ENCODE measurements at regions not wholly inside any gene's neighbourhood (a gene's known extent, or its start where the extent isn't known, plus 50 kb on each side); places are given as distances from the start of the nearest gene placed in this dataset.

DNA sequence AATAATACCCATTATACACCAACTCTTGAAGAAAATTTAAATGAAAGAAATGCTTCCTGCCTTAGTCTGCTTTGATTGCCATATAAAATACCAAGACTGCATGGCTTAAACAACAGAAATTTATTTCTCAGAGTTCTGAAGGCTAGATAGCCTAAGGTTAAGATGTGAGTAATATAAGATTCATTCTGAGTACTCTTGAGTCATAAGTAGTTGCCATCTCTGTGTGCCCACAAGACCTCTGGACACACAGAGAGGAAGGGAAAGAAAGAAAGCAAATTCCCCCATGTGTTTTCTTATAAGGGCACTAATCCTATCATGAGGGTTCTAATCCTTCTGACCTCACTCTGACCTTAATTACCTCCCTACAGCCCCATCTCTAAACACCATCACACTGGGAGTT lies 201.2 kb downstream of the PTN start:
- TF ChIP-seq, protein P1, sequence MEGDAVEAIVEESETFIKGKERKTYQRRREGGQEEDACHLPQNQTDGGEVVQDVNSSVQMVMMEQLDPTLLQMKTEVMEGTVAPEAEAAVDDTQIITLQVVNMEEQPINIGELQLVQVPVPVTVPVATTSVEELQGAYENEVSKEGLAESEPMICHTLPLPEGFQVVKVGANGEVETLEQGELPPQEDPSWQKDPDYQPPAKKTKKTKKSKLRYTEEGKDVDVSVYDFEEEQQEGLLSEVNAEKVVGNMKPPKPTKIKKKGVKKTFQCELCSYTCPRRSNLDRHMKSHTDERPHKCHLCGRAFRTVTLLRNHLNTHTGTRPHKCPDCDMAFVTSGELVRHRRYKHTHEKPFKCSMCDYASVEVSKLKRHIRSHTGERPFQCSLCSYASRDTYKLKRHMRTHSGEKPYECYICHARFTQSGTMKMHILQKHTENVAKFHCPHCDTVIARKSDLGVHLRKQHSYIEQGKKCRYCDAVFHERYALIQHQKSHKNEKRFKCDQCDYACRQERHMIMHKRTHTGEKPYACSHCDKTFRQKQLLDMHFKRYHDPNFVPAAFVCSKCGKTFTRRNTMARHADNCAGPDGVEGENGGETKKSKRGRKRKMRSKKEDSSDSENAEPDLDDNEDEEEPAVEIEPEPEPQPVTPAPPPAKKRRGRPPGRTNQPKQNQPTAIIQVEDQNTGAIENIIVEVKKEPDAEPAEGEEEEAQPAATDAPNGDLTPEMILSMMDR (IDR thresholded peaks at IDR 0.05; ENCODE audit: borderline replicate concordance, insufficient read depth, low read depth, low read length), result no peak
- no peak overlapping the region for H3K4me3 ChIP-seq (ENCODE audit: low read depth, low read length)

DNA sequence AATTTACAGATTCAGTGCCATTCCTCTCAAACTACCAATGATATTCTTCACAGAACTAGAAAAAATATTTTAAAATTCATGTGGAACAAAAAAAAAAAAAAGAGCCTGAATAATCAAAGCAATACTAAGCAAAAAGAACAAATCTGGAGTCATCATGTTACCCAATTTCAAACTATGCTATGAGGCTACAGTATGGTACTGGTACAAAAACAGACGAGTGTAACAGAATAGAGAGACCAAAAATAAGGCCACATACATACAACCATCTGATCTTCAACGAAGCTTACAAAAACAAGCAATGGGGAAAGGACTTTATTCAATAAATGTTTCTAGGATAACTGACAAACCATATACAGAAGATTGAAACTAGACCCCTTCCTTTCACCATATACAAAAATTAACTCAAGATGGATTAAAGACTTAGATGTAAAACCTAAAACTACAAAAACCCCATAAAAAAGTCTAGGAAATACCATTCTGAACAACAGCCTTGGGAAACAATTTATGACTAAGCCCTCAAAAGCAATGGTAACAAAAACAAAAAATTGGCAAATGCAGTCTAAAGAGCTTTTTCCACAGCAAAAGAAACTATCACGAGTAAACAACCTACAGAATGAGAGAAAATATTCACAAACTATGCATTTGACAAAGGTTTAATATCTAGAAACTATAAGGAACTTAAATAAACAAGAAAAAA lies 207.7 kb downstream of the PTN start:
- TF ChIP-seq, protein P1 (IDR thresholded peaks at IDR 0.05; ENCODE audit: borderline replicate concordance, insufficient read depth, low read depth, low read length), result no peak

DNA sequence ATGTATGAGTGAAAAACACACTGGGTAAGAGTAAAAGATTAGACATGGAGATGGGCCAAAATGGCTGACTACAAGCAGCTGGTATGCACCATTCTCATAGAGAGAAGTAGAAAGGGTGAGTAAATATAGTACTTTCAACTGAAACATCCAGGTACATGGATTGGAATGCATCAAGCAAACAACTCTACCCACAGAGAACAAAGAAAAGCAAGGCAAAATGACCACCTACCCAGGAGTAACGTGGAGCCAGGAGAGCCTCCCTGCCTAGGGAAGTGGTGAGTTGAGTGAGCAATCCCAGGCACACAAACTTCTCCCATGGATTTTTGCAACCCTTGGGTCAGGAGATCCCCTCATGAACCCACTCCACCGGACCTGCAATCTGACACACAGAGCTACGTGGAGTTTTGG lies 212.8 kb downstream of the PTN start:
- TF ChIP-seq, protein P1 (IDR thresholded peaks at IDR 0.05; ENCODE audit: borderline replicate concordance, insufficient read depth, low read depth, low read length), result no peak
- no peak overlapping the region for H3K4me3 ChIP-seq (ENCODE audit: low read depth, low read length)

More for the DNA sequence above, 207.7 kb downstream of the PTN start:
- no peak overlapping the region for H3K4me3 ChIP-seq (ENCODE audit: low read depth, low read length)

DNA sequence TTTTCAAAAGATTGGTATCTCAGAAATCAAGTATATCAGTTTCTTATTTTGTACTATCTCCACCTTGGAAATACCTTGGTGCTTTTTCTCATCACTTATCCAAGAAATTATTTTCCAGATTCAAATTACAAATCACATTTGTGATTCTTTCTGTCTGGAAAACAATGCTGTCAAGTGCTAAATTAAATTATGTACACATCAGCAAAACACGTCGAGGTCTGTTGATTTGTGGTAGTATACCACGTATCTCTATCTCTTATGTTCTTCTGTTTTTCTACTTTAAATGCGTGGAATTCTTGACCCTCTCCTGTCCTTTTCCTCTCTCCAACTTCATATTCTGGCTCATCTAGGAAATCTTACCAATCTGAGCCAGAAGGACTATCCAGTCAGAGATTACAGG lies 214.5 kb downstream of the PTN start:
- TF ChIP-seq, protein P1 (IDR thresholded peaks at IDR 0.05; ENCODE audit: borderline replicate concordance, insufficient read depth, low read depth, low read length), result no peak

DNA sequence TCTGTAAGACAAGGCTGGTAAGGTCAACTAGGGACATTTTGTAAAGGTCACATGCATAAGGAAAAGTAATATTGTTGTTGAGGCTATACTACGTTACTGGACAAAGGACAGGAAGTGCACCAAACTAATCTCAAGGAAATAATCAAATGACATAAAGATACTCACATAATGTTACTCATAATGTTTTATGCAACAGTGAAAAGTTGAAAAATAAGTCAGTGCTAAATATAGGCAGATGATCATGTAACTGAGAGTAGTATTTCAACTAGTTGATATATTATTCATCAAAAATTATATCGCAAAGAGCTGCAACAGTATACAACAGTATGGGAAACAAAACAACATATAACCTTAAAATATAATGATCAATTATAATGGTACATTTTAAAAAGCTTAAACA lies 215.7 kb downstream of the PTN start:
- no peak overlapping the region for H3K4me3 ChIP-seq (ENCODE audit: low read depth, low read length)
- TF ChIP-seq, protein P1 (IDR thresholded peaks at IDR 0.05; ENCODE audit: borderline replicate concordance, insufficient read depth, low read depth, low read length), result no peak

More for the DNA sequence above, 214.5 kb downstream of the PTN start:
- no peak overlapping the region for H3K4me3 ChIP-seq (ENCODE audit: low read depth, low read length)

DNA sequence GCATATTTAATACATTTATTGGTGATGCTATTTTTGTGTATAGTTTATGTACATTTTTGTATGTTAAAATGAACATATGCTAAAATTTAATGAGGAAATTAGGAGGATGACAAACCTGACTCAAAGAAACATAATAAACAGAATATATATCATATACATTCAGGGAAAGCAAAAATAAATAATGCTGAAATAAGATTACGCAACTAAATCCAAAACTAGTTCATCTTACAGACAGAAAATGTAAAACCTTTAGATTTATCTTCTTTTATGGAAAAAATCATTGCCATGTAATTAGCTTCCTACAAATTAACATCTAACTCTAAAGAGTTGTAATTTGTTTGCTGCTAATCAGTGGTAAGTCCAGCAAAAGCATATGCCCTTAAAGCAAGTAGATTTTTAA lies 216.5 kb downstream of the PTN start:
- TF ChIP-seq, protein P1 (IDR thresholded peaks at IDR 0.05; ENCODE audit: borderline replicate concordance, insufficient read depth, low read depth, low read length), result no peak
- H3K4me3 ChIP-seq (ENCODE audit: low read depth, low read length), result no peak overlapping the region

GRCh38 chr7:137122145-137122544 lies 221.4 kb downstream of the PTN start:
- TF ChIP-seq, protein P1 (IDR thresholded peaks at IDR 0.05; ENCODE audit: borderline replicate concordance, insufficient read depth, low read depth, low read length), result no peak
- no peak overlapping the region for H3K4me3 ChIP-seq (ENCODE audit: low read depth, low read length)
